GM12878 (cell line): ENCODE measurements at regions not wholly inside any gene's neighbourhood (a gene's known extent, or its start where the extent isn't known, plus 50 kb on each side); places are given as distances from the start of the nearest gene placed in this dataset.

ENCODE experiments used
- ATAC-seq: fragments of 200-7000 bp; cut with Tn5 transposase; 3 replicates; pipeline ENCODE4 v1.9.1; 2020; ENCODE audit warnings: mild to moderate bottlenecking, moderate library complexity
- BruUV-seq: library from RNA; stranded (reverse); fragments of 400-500 nt; replicated peaks from 2 replicates; lab custom pipeline; 2021; lab: Mats Ljungman, UMichigan
- CTCF ChIA-PET: fragments of 300-600 bp; sonication (Branson Sonifier 250); formaldehyde crosslinking; extraction: SDS; loops from one replicate; lab custom pipeline; 2021; ENCODE audit warnings: inconsistent platforms; lab: Yijun Ruan, JAX
- POLR2A ChIA-PET: fragments of 350-600 bp; formaldehyde crosslinking; extraction: SDS; loops from one replicate; lab custom pipeline; 2021; ENCODE audit warnings: inconsistent platforms; lab: Charles Lee
- RAD21 ChIA-PET: fragments of 300-600 bp; sonication (Branson Sonifier 250); formaldehyde crosslinking; loops from one replicate; lab custom pipeline; 2023; ENCODE audit warnings: antibody characterized with exemption; ENCODE audit not compliant: unreplicated experiment; lab: Charles Lee
- SMC1A ChIA-PET: fragments of 300-600 bp; sonication (Branson Sonifier 250); formaldehyde crosslinking; loops from one replicate; lab custom pipeline; 2023; ENCODE audit not compliant: unreplicated experiment, uncharacterized antibody; lab: Charles Lee
- DNase-seq: peaks from one replicate; pipeline ENCODE4 v3.0.0-alpha.2; 2011; ENCODE audit warnings: low read depth, low spot score
- FAIRE-seq: peaks from 3 replicates; lab custom pipeline; 2011; peaks lifted over from hg19 to GRCh38; lab: Jason Lieb, UNC
- H2AFZ ChIP-seq: 2 replicates; pipeline ENCODE4 v1.6.0; 2011; ENCODE audit warnings: low read depth, low read length, control low read depth; ENCODE audit not compliant: control insufficient read depth
- H3K27ac ChIP-seq: 2 replicates; pipeline ENCODE4 v1.5.1; 2011; ENCODE audit warnings: control low read depth; ENCODE audit not compliant: control insufficient read depth, insufficient read depth
- H3K27me3 ChIP-seq, 2 experiments: replicated peaks in 1 of 2; 2 replicates each; pipeline versions ENCODE4 v1.6.0 to v1.6.1; 2011; ENCODE audit warnings: low read length in 1 of 2; ENCODE audit not compliant: control insufficient read depth in 2 of 2, insufficient read depth in 2 of 2
- H3K36me3 ChIP-seq, 2 experiments: 2 replicates each; pipeline ENCODE4 v1.5.1; 2011; ENCODE audit warnings: low read length in 1 of 2; ENCODE audit not compliant: control insufficient read depth in 2 of 2, insufficient read depth in 2 of 2
- H3K4me1 ChIP-seq: 2 replicates; pipeline ENCODE4 v1.6.1; 2011; ENCODE audit warnings: mild to moderate bottlenecking, low read length, moderate library complexity, mixed read lengths; ENCODE audit not compliant: control insufficient read depth, insufficient read depth
- H3K4me2 ChIP-seq: 2 replicates; pipeline ENCODE4 v1.6.0; 2011; ENCODE audit warnings: control low read depth; ENCODE audit not compliant: control insufficient read depth, insufficient read depth
- H3K4me3 ChIP-seq: fragments of 200-600 bp; sonication (generic); 2 replicates; pipeline ENCODE4 v1.5.1; 2016
- H3K79me2 ChIP-seq: 2 replicates; pipeline ENCODE4 v1.6.0; 2011; ENCODE audit warnings: low read length; ENCODE audit not compliant: control insufficient read depth, insufficient read depth
- H3K9ac ChIP-seq: 2 replicates; pipeline ENCODE4 v1.8.0; 2011; ENCODE audit warnings: low read length, control low read depth, mixed read lengths; ENCODE audit not compliant: control insufficient read depth, insufficient read depth
- H3K9me3 ChIP-seq: replicated peaks from 3 replicates; pipeline ENCODE4 v1.5.1; 2011; ENCODE audit warnings: mild to moderate bottlenecking, low read length; ENCODE audit not compliant: control insufficient read depth, insufficient read depth
- H4K20me1 ChIP-seq: 2 replicates; pipeline ENCODE4 v1.6.0; 2011; ENCODE audit not compliant: control insufficient read depth, insufficient read depth
- BCL11A ChIP-seq: IDR thresholded peaks from 2 replicates; pipeline ENCODE4 v1.6.1; 2011; ENCODE audit warnings: low read depth, low read length
- CBX3 ChIP-seq: fragments of 200-600 bp; sonication (generic); IDR thresholded peaks from 2 replicates; pipeline ENCODE4 v1.6.1; 2016; ENCODE audit warnings: low read depth, borderline replicate concordance
- CEBPB ChIP-seq, 2 experiments: fragments of 150-350 bp in 1 of 2; IDR thresholded peaks; 2 replicates each; pipeline ENCODE4 v1.6.1; 2012 to 2014; ENCODE audit warnings: low read depth in 2 of 2, low read length in 2 of 2, borderline replicate concordance in 1 of 2, inconsistent platforms in 1 of 2
- CREB1 ChIP-seq: IDR thresholded peaks from 2 replicates; pipeline ENCODE4 v1.6.1; 2012; ENCODE audit warnings: low read depth, mild to moderate bottlenecking, inconsistent platforms
- GATAD2B ChIP-seq: fragments of 450-650 bp; conservative IDR thresholded peaks from 2 replicates; pipeline ENCODE4 v1.6.1; 2017; ENCODE audit warnings: low read depth, mild to moderate bottlenecking, moderate library complexity
- HDGF ChIP-seq: fragments of 450-650 bp; IDR thresholded peaks from 2 replicates; pipeline ENCODE4 v1.6.1; 2016; ENCODE audit warnings: antibody characterized with exemption
- MXI1 ChIP-seq: fragments of 150-350 bp; IDR thresholded peaks from 2 replicates; pipeline ENCODE4 v1.6.1; 2011; ENCODE audit warnings: low read depth, mild to moderate bottlenecking, inconsistent platforms, low read length, improper control_type of control experiment
- MYC ChIP-seq: IDR thresholded peaks from 2 replicates; pipeline ENCODE4 v1.6.1; 2011; ENCODE audit warnings: mild to moderate bottlenecking, low read length, moderate library complexity, inconsistent platforms; ENCODE audit not compliant: insufficient read depth, insufficient replicate concordance, insufficient read length, severe bottlenecking
- POLR2AphosphoS2 ChIP-seq: IDR thresholded peaks from 2 replicates; pipeline ENCODE4 v1.6.1; 2011; ENCODE audit warnings: low read depth, mild to moderate bottlenecking, low read length, improper control_type of control experiment, moderate library complexity
- SMAD1 ChIP-seq: fragments of 450-650 bp; IDR thresholded peaks from 2 replicates; pipeline ENCODE4 v1.6.1; 2018; ENCODE audit warnings: mild to moderate bottlenecking, low read depth; ENCODE audit not compliant: partially characterized antibody
- STAT3 ChIP-seq: IDR thresholded peaks from 2 replicates; pipeline ENCODE4 v1.6.1; 2011; ENCODE audit warnings: low read depth, low read length, improper control_type of control experiment
- TCF7 ChIP-seq: IDR thresholded peaks from 2 replicates; pipeline ENCODE4 v1.6.1; 2014; ENCODE audit warnings: antibody characterized with exemption, borderline replicate concordance
- WGBS: methylation state at CpG from one replicate; pipeline ENCODE4 v1.1.6; 2016; ENCODE audit warnings: low lambda C conversion rate; ENCODE audit not compliant: insufficient replicate concordance, insufficient coverage; ENCODE audit errors: missing lambda C conversion rate; 5-methylcytosine and 5-hydroxymethylcytosine counted together
- in situ Hi-C: fragments of 300-500 bp; cut with MboI; formaldehyde crosslinking; loops from 9 replicates; pipeline ENCODE4 v1.14.3; 2018; ENCODE audit warnings: mixed read lengths
- intact Hi-C: fragments of 100-400 bp; cut with micrococcal nuclease; formaldehyde crosslinking; loops from one replicate; pipeline ENCODE4 v1.14.2; 2022; ENCODE audit not compliant: unreplicated experiment
- TF ChIP-seq, protein P1 (sequence below): IDR thresholded peaks from 2 replicates; pipeline ENCODE4 v1.6.1; 2012; ENCODE audit warnings: mild to moderate bottlenecking, low read depth, low read length
- TF ChIP-seq, protein P2 (sequence below): fragments of 450-650 bp; IDR thresholded peaks from 2 replicates; pipeline ENCODE4 v1.6.1; 2018; ENCODE audit warnings: borderline replicate concordance, mild to moderate bottlenecking; ENCODE audit not compliant: partially characterized antibody
- TF ChIP-seq, protein P3 (sequence below): IDR thresholded peaks from 2 replicates; pipeline ENCODE4 v1.6.1; 2011; ENCODE audit warnings: borderline replicate concordance, low read depth, mild to moderate bottlenecking, moderate library complexity, mixed read lengths, low read length; ENCODE audit not compliant: insufficient read depth; ENCODE audit errors: extremely low read length

- no peak overlapping the region for H3K27ac ChIP-seq
- no peaks in the 10 kb centered on the region for H3K79me2 ChIP-seq
- H2AFZ ChIP-seq: no peak overlapping the region
- H3K36me3 ChIP-seq: no peaks in the 10 kb centered on the region
- H3K4me1 ChIP-seq: no peaks in the 10 kb centered on the region
- H3K4me2 ChIP-seq: no peak overlapping the region
- DNase-seq (no peak), ATAC-seq (no peak), FAIRE-seq (no peak)
- no peak for TF ChIP-seq STAT3
- no peak for TF ChIP-seq CBX3
- no peak for TF ChIP-seq MYC
- TF ChIP-seq CEBPB (IDR thresholded peaks at IDR 0.05; ENCODE audit: borderline replicate concordance in 1 of 2, low read depth in 2 of 2, low read length in 2 of 2): no peak
- no peak for TF ChIP-seq CREB1
- TF ChIP-seq SMAD1: no peak
- no peak for TF ChIP-seq POLR2AphosphoS2
- TF ChIP-seq, protein P1, sequence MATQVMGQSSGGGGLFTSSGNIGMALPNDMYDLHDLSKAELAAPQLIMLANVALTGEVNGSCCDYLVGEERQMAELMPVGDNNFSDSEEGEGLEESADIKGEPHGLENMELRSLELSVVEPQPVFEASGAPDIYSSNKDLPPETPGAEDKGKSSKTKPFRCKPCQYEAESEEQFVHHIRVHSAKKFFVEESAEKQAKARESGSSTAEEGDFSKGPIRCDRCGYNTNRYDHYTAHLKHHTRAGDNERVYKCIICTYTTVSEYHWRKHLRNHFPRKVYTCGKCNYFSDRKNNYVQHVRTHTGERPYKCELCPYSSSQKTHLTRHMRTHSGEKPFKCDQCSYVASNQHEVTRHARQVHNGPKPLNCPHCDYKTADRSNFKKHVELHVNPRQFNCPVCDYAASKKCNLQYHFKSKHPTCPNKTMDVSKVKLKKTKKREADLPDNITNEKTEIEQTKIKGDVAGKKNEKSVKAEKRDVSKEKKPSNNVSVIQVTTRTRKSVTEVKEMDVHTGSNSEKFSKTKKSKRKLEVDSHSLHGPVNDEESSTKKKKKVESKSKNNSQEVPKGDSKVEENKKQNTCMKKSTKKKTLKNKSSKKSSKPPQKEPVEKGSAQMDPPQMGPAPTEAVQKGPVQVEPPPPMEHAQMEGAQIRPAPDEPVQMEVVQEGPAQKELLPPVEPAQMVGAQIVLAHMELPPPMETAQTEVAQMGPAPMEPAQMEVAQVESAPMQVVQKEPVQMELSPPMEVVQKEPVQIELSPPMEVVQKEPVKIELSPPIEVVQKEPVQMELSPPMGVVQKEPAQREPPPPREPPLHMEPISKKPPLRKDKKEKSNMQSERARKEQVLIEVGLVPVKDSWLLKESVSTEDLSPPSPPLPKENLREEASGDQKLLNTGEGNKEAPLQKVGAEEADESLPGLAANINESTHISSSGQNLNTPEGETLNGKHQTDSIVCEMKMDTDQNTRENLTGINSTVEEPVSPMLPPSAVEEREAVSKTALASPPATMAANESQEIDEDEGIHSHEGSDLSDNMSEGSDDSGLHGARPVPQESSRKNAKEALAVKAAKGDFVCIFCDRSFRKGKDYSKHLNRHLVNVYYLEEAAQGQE: no peak
- TF ChIP-seq, protein P2, sequence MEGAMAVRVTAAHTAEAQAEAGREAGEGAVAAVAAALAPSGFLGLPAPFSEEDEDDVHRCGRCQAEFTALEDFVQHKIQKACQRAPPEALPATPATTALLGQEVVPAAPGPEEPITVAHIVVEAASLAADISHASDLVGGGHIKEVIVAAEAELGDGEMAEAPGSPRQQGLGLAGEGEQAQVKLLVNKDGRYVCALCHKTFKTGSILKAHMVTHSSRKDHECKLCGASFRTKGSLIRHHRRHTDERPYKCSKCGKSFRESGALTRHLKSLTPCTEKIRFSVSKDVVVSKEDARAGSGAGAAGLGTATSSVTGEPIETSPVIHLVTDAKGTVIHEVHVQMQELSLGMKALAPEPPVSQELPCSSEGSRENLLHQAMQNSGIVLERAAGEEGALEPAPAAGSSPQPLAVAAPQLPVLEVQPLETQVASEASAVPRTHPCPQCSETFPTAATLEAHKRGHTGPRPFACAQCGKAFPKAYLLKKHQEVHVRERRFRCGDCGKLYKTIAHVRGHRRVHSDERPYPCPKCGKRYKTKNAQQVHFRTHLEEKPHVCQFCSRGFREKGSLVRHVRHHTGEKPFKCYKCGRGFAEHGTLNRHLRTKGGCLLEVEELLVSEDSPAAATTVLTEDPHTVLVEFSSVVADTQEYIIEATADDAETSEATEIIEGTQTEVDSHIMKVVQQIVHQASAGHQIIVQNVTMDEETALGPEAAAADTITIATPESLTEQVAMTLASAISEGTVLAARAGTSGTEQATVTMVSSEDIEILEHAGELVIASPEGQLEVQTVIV: no peak
- TF ChIP-seq TCF7: no peak
- no peak for TF ChIP-seq HDGF
- TF ChIP-seq, protein P3, sequence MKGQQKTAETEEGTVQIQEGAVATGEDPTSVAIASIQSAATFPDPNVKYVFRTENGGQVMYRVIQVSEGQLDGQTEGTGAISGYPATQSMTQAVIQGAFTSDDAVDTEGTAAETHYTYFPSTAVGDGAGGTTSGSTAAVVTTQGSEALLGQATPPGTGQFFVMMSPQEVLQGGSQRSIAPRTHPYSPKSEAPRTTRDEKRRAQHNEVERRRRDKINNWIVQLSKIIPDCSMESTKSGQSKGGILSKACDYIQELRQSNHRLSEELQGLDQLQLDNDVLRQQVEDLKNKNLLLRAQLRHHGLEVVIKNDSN: no peak
- TF ChIP-seq MXI1: no peak
- no peak for TF ChIP-seq BCL11A
- TF ChIP-seq GATAD2B: no peak
- no peaks in the 10 kb centered on the region for H3K27me3 ChIP-seq
- ChIA-PET RAD21 (no interaction called here), POLR2A (no interaction called here), SMC1A (no interaction called here), CTCF (no interaction called here)
- intact Hi-C loops: no loop called here
- WGBS: 35% methylated on average over 7 of the region's 7 CpGs
- H3K9ac ChIP-seq: no peak overlapping the region
- in situ Hi-C loops: no loop called here
- no peaks in the 10 kb centered on the region for H4K20me1 ChIP-seq
- no TSS peak for BruUV-seq
- no peak overlapping the region for H3K4me3 ChIP-seq
- H3K9me3 ChIP-seq: no peaks in the 10 kb centered on the region
Observed at GRCh38 chr2:226679389-226680065, 120.1 kb downstream of the IRS1 start.
